ENCODE measurements at regions not wholly inside any gene's neighbourhood (a gene's known extent, or its start where the extent isn't known, plus 50 kb on each side); places are given as distances from the start of the nearest gene placed in this dataset.

- no peaks in the 10 kb centered on the region for H3K36me3 Mint-ChIP-seq (ENCODE audit: insufficient read depth in 1 of 3, low read depth in 3 of 3)
- DNase-seq, result no peak
- WGBS (ENCODE audit: extremely low coverage, insufficient read length, low lambda C conversion rate), result no CpG with 5 or more reads among the region's 2 CpGs
- no peaks in the 10 kb centered on the region for H4K20me1 ChIP-seq (ENCODE audit: control insufficient read depth, insufficient read depth, insufficient read length)
- no peak overlapping the region for H4K8ac ChIP-seq (replicated peaks; ENCODE audit: insufficient read length, low read depth, low read length)
- H3K4ac ChIP-seq (ENCODE audit: low read depth, low read length), result no peak overlapping the region
- H3K4me1 Mint-ChIP-seq, result no peaks in the 10 kb centered on the region
- TF ChIP-seq CTCF (conservative IDR thresholded peaks at IDR 0.05), result no peak
- no peak overlapping the region for H2BK120ac ChIP-seq (ENCODE audit: low read depth, low read length, poor library complexity, severe bottlenecking)
- H3K18ac ChIP-seq (ENCODE audit: insufficient read length, low read depth, low read length), result no peak overlapping the region
- no peaks in the 10 kb centered on the region for H3K9me3 ChIP-seq (ENCODE audit: control insufficient read depth, low read depth, low read length)
- no peak overlapping the region for H3K23ac ChIP-seq (ENCODE audit: insufficient read length, low read depth, low read length)
- no peak overlapping the region for H3K27ac ChIP-seq (ENCODE audit: insufficient read length, low read depth, low read length)
- H2BK12ac ChIP-seq (ENCODE audit: insufficient read length, low read depth, low read length), result no peak overlapping the region
- no peak overlapping the region for H3K4me2 ChIP-seq (ENCODE audit: insufficient read depth, insufficient read length, low read length)
- H3K4me1 ChIP-seq (ENCODE audit: insufficient read depth, low read length), result no peaks in the 10 kb centered on the region
- H2BK5ac ChIP-seq (ENCODE audit: insufficient read length, low read length), result no peak overlapping the region
- no peaks in the 10 kb centered on the region for H3K23me2 ChIP-seq (ENCODE audit: insufficient read length, low read depth, low read length, poor library complexity, severe bottlenecking)
- H2BK15ac ChIP-seq (ENCODE audit: low read depth, low read length), result no peak overlapping the region
- H3T11ph ChIP-seq (ENCODE audit: low read length), result no peak overlapping the region
- no peak overlapping the region for H4K91ac ChIP-seq (ENCODE audit: insufficient read length, low read depth, low read length)
- no peaks in the 10 kb centered on the region for H3K79me1 ChIP-seq (ENCODE audit: insufficient read depth, low read depth, low read length, poor library complexity, severe bottlenecking)
- H2BK20ac ChIP-seq (ENCODE audit: low read depth, low read length, poor library complexity, severe bottlenecking), result no peak overlapping the region
- no peak overlapping the region for H3K27ac Mint-ChIP-seq
- no peak overlapping the region for H3K4me3 Mint-ChIP-seq
- no peak overlapping the region for H4K5ac ChIP-seq (ENCODE audit: insufficient read length, low read depth, low read length)
- H3K79me2 ChIP-seq (ENCODE audit: insufficient read depth, low read length), result no peaks in the 10 kb centered on the region
- H3K9ac ChIP-seq (ENCODE audit: extremely low read depth, insufficient read length, low read length), result no peak overlapping the region
- no peak overlapping the region for H2AFZ ChIP-seq (ENCODE audit: low read length)
- H3K27me3 ChIP-seq (ENCODE audit: insufficient read depth, low read length), result no peaks in the 10 kb centered on the region
- H3K56ac ChIP-seq (ENCODE audit: insufficient read length, low read depth, low read length), result no peak overlapping the region
- no peak overlapping the region for H2AK5ac ChIP-seq (ENCODE audit: insufficient read length, low read length)
- no peaks in the 10 kb centered on the region for H3K9me3 Mint-ChIP-seq
- H3K27me3 Mint-ChIP-seq (ENCODE audit: low read depth), result peaks cover 3% of the 10 kb centered on the region; the same call in 1 of the 2 replicates
- no peak overlapping the region for H3K14ac ChIP-seq (ENCODE audit: insufficient read depth, low read length)
These were observed 260.0 kb upstream of the AKR1E2 start for GRCh38 chr10:4566011-4566410.
